ENCODE measurements at regions not wholly inside any gene's neighbourhood (a gene's known extent, or its start where the extent isn't known, plus 50 kb on each side); places are given as distances from the start of the nearest gene placed in this dataset.
"Not testable (repeated sequence)": the region's sequence is repeated elsewhere in the genome, so short reads cannot be mapped to it uniquely, and the experiment has no call there.

DNA sequence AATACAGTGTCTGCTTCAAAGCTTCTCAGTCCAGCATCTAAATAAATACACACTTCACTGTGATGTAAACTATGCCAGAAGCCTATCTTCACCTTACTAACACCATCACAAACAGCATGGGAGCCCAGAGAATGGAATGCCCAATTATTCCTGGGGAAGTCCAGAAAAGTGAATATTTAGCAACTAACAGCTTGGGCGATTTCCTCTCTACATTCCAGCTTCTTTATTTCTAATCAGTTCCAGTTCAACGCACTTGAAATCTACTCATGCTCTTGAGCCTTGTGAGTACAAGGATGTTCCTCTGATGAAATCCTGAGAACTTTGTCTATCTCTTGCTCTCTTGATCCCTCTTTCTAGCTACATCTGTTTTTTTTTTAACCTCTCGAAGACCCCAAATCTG is 100.4 kb upstream of the C9orf72 start:
- no peak for DNase-seq

DNA sequence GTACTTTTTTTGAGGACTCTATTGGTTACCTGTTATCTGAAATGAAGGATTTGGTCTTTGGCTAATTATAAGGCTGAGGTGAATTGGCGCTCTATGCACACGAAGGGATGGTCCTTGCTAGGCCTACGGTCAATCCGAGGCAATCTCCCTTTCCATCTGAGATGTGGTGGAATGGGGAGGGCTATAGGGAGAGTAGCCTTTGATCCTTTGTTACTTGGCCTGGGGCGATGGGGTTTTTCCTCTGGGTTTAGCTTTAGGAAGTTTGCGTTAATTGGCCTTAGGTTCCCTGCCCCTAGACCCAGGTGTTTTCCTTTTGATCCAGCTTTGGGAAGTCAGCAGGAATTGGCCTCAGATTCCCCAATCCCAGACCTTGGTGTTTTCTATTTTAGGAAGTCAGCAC is 102.1 kb upstream of the C9orf72 start:
- DNase-seq, result no peak

DNA sequence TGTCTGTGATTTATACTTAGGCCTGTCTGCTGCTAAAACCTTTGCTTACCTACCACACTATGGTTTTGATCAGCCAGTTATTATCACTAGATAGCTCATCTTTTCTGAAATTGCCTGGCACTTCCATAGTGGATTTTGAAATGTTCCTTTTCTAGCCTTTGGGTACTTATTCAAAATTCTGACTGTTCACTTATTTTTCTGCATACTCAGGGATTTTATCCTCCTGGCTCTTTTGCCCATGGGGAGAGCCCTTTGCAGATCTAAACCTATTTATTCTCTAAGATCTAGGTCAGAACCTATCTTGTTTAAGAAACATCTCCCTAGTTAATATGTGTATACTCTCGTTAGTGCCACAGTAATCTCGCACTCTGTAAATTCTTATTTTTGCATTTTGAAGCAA is 103.5 kb upstream of the C9orf72 start:
- DNase-seq, result no peak

DNA sequence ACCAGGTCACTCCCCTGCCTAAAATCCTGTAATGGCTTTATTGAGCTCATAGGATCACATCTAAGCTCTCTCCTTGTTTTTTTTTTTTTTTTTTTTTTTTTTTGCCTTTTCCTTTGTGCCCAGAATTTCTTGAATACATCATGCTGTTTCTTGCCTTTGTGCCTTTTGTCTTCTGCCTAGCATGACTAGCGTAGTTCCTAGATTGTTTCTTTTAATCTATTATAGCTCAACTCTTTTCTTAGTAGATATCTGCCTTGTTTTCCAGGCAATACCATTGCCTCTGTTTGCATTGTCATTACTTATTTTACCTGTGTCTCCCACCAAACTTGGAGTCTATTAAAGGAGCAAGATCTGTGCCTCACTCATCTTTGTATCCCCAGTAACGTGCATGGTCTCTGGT is 106.1 kb upstream of the C9orf72 start:
- no peak for DNase-seq

DNA sequence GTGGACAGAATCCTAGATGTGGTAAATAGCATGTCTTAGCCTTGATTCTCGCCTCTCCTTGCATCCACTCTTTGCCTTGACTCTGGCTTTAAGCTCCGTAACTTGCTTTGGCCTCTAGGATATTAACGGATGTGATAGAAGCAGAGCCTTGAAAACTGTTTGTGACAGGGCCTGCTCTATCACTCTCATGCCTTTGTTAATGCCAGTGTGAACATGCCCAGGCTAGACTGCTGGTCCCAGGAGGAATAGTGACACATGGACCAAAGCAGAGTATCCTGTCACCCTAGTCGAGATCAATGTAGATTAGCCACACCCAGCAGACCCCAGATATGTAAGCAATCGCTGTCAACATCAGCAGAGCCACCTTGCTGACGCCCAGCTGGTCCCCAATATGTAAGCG is 109.9 kb upstream of the C9orf72 start:
- no peak for DNase-seq

DNA sequence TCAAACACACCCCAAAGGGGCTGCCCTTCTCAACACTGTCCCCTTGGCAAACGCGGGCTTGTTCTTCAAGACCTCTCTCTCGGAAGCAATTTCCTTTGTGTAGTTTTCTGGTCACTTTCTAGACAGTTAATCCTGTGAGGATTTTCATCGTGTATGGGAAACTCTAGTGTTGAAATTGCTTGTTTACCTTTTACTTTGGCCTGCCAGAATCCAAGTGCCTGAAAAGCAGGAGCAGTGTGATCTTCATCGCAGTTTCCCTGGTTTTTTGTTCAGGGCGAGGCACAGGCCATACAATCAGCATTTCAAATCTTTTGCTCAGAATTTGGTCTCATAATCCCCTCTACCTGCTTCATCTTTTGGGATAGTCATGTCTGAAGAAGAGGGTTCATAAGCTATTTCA is 115.7 kb upstream of the C9orf72 start:
- DNase-seq, result no peak

DNA sequence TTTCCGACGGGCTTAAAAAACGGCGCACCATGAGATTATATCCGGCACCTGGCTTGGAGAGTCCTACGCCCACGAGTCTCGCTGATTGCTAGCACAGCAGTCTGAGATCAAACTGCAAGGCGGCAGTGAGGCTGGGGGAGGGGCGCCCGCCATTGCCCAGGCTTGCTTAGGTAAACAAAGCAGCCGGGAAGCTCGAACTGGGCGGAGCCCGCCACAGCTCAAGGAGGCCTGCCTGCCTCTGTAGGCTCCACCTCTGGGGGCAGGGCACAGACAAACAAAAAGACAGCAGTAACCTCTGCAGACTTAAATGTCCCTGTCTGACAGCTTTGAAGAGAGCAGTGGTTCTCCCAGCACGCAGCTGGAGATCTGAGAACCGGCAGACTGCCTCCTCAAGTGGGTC is 117.5 kb upstream of the C9orf72 start:
- not testable (repeated sequence) for DNase-seq

DNA sequence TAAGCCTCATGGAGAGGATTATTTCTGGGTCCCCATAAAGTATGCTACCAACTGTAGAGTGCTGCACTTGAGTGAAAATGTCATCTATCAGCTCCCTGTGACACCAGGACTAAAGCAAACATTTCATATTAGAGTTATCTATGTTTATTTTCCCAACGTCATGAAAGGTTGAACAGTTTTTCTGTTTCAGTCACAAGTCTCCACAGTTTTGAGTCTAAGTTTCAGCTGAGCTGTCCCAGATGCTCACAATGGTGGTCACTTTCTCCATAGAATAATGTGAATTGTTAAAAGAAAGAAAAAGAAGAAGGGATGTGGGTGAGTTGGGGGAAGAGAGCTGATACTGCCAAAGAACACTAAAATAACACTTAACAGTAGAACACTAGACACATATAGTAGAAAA is 126.3 kb upstream of the C9orf72 start:
- DNase-seq, result no peak

DNA sequence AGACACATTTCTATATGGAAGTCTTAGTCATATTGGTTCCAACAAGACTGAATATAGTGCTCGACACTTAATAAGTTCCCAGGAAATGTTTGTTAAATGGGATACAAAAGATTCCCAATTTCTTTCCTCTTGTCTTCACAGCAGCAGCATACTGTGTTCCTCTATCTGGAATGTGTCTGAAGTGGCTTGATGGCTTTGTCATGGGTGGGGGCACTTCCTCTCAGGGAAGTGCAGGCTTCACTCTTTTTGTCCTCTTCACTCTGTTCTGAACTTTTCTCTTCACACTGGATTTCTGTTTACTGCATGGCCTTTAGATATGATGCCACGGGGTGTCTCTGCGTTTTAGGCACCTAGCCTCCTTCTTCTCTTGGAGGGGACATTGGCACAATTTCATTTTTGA is 127.7 kb upstream of the C9orf72 start:
- DNase-seq, result no peak

DNA sequence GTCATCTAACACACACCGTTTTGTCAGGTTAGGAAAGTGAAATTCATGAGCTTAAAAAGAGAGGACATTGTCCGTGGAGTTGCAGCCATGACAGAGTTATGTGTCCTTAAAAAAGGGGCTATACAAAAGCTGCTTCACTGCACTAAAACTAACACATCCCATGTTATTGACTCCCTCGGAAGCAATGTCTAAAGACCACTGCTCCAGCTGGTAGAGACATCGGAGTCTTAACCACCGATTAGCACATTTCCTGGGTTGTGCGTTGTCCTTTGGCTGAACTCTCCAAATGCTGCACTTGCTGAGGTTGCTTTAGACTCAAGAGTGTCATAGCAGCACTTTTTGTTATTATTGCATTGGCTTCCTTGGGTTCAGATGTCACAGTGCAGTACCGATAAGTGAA is 128.3 kb upstream of the C9orf72 start:
- DNase-seq, result no peak

DNA sequence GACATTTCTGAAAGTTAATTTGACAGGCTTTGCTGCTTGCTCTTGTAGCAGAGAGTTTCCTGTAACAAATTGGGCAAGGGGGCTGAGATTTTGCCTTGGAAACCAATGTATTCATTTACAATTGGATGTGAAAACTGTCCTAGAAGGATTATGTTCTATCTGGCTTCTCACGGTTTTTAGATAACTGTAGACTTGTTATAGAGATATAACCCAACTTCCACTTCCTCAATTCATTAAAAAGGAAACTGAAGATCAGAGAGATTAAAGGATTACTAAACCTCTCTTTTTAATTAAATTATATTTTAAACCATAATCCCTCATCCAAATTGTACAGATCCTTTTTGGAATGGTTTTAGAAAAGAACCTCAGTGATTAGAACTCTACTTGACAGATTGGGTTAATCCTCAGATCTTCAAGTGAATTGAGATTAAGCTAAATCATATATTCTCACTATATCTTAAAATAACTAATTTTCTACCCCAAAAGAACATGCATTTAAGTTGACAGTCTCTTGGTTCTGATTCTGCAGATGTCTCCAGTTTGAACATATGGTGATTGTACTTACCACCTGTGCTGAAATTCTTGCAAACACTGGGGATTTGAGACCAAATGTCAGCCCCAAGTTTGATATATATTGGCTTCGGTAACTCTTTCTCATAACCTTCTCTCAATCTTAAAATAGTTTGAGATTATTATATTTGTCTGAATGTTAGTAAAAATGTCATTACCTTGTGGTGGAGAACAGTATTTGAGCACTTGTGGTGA is 130.1 kb upstream of the C9orf72 start:
- no peak for DNase-seq

DNA sequence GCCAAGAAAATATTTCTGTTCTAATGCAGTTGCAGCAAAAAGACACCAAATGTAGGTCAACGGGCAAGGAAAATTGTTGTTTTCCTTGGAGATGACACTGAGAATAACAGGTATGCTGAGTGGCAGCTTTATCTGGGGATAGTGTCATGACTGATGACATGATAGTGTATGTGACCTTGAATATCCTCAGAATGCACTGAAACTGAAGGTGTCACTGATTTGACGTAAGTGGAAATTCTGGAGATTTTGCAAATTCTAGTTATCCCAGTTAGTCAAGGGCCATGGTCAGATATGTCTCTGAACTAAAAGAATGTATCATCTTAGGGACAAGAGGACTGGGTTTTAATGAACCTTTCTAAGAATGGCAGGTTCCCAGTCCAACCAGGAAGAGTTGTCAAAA is 138.0 kb upstream of the C9orf72 start:
- no peak for DNase-seq

DNA sequence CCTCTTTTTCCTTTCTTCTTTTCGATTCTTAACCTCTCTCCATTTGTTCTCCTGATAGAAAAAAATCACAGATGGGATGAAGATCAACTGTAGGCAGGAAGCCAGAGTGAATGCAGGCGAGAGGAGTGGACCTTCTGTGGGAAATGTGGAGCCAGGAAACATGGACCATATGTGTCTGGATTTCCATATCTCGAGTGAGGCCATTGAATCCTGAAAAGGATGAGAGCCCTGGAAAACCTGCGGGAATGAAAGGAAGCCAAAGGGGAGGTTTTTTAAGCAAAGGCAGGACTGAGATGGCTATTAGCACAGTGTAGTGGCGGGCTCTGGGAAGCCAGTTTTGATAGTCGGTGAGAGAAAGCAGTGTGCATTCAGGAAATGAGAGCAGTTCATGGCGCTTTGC is 139.5 kb upstream of the C9orf72 start:
- no peak for DNase-seq

DNA sequence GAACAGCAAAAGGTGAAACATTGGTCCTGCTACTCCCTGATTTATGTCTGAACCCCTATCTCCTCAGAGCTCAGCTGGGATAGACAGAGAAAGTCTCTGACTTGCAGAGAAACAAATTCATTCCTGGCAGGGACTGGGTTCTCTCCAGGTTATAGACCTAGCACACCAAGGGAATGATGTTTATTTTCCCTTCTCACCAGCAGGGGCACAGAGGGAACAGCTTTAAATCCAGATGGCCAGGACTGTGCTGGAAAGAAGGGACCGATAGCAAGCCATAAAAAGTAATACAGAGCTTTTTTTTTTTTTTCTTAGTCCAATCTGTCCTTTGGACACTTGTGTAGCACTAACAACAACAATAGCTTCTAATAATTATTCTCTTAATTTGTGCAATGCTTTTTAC is 141.1 kb upstream of the C9orf72 start:
- no peak for DNase-seq

DNA sequence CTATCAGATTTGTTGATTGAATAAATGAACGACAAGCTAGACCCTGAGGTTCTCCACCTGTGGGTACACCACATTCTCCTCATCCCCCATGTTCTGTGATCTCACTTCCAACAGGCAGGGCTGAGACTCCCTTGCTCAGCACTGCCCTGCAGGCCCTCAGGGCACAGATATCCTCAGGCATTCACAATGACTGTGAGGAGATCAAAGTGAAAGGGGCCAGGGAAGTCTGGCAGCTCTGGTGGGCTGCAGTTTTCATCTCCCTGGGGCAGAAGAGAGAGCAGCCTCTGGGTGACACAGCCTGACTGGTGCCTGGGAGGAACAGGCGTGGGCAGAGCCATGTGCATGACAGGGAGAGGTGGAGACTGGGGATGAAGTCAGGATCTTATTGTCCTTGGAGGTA is 142.4 kb upstream of the C9orf72 start:
- no peak for DNase-seq

DNA sequence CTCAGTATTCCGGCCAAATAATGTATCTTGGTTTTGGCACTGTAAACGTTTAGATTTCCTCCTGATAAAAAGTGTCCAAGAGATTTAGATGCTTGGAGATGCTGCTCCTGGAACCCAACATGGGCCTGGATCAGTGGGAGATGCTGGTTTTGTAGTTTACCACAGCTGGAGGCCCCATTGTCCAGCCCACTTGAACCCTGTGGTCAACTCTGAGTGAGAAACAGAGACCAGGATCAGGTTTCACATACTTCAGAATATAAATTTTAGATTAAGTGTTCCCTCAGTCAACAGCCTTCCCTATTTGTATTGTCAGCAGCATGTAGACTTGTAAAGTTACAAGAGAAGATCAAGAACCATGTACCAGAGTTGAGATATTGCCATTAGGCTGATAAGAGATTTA is 144.7 kb upstream of the C9orf72 start:
- DNase-seq, result no peak

DNA sequence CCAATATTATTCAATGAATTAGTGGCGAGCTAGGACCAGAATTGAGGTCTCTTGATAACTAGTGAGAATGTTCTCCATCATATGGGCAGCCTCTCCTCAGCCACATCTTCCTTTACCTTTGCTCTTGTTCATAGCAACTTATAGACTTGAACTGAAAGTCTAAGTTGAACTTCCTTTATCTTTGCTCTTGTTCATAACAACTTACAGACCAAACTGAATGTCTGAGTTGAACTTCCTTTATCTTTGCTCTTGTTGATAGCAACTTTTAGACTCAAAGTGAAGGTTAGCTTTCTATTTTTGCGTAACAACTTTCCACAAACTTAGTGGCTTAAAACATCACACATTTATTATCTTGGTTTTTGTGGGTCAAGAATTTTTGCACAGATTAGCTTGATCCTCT is 146.4 kb upstream of the C9orf72 start:
- DNase-seq, result no peak

DNA sequence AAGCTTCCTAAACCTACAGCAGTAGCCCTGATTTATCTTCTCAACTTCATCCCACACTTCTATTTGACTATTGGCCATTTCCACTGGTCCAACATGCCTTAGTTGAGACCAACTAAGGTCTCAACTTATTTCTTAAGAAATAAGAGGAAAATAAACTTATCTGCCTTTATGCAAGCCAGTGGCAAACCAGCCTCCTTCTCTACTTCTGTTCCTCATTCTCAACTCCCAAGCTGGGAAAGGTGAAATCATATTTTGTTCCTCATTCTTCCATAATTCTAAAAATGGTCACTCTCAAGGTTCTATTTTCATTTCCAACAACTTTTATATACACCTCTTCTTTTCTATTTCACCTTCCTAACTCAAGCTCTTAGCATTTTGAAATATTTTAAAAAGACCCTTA is 149.6 kb upstream of the C9orf72 start:
- DNase-seq, result no peak

DNA sequence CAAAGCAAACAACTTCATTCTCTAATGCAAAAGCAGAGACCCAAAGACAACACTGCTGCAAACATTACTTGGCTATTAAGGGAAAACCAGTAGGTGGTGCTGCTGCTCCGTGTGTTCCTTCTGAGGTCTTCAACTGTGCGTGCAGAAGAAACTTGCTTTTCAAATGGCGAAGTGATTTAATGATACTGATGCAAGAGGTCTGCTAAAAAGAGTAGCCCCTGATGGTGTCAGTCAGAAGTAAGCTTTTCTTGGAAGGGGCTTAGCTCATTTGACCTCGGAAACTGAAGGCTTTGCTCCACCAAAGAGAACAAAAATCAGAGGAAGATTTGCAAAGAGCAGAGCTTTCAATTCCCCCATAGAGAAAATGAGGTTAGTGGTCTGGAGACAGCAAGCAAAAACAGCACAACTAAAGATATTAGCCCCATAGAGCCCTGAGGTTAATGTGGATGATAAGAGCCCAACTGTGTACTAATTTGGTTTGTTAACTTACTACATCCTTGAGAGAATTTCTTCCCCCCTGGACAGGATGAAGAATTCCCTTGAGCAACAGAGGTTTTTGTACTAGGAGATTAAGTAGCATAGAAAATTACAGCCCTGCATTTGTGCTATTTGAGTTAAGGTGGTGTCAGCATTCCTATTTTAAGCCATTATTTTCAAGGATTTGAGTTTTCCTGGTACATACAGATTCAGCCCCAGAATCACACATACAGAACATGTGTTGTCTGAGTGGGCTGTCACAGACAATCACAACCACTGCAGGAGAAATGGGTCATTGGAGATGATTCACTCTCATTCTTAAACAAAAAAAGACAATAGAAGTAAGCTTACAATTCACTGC is 153.2 kb upstream of the C9orf72 start:
- peak; percentile 43 for DNase-seq

DNA sequence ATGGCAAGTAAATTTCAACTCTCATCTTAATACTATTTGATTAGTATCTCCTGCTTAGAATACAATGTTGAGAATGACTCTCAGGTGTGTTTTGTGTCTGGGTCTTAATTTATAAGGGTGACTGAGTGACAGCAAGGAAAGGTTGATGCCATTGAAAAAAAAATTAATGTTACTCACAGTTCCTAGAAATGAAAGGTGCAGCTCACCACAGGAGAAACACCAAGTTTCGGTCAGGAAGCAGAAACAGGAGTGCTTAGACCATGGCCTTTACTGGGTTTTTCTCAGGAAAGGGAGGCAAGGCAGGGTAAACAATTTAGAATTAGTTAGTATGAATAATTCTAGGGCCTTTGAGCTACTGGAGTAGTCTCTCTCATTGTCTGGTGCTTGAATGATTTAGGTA is 159.2 kb upstream of the C9orf72 start:
- no peak for DNase-seq

DNA sequence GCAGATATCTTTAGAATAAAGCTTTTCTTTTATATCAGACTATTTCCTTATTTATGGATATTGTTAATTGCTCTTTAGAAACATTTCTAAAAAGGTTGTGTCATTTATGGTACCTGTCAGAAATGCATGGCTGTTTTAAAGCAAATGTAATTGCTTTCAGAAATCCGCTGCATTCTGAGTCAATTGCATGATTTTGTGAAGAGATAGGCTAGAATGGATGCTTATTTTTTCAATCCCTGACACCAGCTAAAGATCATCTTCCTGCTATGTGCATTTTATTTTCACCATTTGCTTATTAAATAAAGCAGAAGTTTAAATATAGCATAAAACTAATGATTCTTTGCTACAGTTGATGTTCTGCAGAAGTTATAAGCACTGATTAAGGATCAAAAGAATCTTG is 170.2 kb upstream of the C9orf72 start:
- DNase-seq, result no peak

DNA sequence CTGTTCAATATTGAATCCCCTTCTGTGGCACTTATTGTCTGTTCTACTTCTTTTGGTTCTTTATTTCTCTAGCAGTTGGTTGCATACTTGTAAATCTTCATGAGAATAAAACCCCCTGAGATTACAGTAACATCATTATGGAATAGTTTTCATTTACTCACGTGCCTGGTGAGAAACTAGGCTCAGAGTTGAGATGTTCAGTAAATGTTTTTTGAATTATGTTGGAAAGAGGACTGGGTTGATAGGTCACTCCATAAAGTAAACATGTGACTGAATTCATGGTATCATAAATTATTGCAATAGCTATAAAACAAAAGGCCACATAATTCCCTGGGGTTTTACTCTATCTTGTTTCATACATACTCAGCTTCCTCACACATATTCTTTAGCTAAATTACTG is 174.2 kb upstream of the C9orf72 start:
- no peak for DNase-seq

DNA sequence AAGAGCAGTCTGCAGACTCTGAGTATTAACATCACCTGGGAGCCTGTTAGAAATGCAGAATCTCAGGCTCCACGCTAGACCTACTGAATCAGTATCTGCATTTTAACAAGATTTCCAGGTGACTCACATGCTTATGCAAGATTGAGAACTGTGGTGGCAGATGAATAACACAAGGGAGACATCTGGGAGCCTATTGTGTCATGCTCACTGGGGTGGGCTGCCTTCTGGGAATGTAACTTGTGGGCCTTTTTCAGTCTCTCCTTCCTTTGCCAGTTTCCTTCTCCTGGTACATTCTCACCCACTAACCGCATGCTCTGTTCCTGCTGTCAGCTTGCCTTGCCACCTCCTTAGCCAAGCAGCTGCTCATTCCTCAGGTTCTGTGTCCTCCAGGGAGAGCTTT is 176.6 kb upstream of the C9orf72 start:
- no peak for DNase-seq

DNA sequence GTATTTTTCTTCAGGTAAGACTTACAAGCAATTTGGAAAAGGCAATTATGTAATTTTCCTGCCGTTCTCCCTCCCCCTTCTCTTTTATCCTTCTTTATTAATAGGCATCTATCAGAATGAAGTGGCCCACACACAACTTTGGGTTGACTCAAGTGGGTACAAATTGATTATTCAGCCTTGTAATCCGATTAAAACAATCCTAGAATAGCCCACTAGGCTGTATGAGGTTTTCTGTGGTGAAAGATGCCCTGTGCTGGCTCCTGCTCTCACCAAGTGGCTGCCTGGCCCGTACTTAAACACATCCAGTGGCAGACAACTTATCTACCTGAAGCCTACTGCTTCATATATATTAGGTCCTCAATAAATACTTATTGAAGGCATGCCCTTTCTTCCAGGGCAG is 177.3 kb upstream of the C9orf72 start:
- no peak for DNase-seq

DNA sequence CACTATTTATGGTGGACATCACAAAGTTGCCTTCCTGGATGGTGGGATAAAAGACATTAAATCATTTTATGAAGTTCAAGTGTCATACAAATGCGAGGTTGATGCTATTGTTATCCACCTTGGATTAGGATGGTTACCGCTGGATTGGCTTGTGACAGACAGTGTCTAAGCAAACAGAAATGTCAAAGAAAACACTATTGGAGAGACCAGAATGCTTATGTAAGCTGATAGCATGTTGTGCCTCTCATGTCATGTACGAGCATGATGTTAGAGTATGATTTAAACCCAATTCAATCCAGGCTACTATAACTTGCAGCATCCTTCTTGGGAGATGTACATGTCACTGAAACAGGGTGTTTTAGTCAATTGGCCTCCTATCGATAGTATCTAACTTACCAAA is 178.8 kb upstream of the C9orf72 start:
- DNase-seq, result no peak
